ENCODE measurements at regions not wholly inside any gene's neighbourhood (a gene's known extent, or its start where the extent isn't known, plus 50 kb on each side); places are given as distances from the start of the nearest gene placed in this dataset.

DNA sequence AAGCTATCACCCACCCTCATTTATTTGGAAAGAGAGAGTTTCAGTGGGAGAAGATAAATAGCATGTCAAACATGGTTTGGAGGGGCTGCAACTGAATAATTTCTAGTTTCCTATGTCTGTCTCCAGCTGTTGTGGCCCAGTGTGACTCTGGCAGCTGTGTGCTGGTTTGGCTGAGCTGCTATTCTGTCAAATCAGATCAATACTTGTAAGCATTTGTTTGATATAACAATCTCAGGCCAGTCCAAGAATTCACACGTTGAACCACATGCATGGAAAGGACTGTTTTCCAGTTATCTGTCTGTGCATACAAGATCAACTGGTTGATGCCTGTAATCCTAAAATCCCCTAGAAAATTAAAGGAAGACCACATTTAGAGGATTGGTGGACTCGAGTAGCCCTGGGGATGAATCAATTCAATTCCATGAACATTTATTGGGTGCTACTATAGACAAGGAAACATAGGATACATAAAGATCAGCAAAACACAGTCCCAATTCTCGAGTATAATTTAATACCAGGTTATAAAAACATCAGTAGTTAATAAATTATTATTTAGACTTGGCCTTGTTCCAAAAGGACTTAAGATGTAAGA is 209.0 kb upstream of the PARD3B start:
- Histone ChIP-seq H3K27ac (no peak overlapping the region), H3K27me3 (no peaks in the 10 kb centered on the region)
- WGBS (ENCODE audit: insufficient coverage, low coverage, low lambda C conversion rate, missing lambda C conversion rate), result 35% methylated on average over 3 of the region's 3 CpGs

GRCh38 chr2:204337638-204338037 is 207.6 kb upstream of the PARD3B start:
- no peak overlapping the region for H3K27ac ChIP-seq
- no peak for TF ChIP-seq POLR2A (IDR thresholded peaks at IDR 0.05)
- TF ChIP-seq, protein P1, sequence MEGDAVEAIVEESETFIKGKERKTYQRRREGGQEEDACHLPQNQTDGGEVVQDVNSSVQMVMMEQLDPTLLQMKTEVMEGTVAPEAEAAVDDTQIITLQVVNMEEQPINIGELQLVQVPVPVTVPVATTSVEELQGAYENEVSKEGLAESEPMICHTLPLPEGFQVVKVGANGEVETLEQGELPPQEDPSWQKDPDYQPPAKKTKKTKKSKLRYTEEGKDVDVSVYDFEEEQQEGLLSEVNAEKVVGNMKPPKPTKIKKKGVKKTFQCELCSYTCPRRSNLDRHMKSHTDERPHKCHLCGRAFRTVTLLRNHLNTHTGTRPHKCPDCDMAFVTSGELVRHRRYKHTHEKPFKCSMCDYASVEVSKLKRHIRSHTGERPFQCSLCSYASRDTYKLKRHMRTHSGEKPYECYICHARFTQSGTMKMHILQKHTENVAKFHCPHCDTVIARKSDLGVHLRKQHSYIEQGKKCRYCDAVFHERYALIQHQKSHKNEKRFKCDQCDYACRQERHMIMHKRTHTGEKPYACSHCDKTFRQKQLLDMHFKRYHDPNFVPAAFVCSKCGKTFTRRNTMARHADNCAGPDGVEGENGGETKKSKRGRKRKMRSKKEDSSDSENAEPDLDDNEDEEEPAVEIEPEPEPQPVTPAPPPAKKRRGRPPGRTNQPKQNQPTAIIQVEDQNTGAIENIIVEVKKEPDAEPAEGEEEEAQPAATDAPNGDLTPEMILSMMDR (IDR thresholded peaks at IDR 0.05), result no peak
- H3K4me1 ChIP-seq, result peaks cover 0 to 4% (median 0%) of the 10 kb centered on the region in 4 donors
- 82% methylated on average over 1 of the region's 1 CpG for WGBS (ENCODE audit: insufficient coverage, low coverage, low lambda C conversion rate, missing lambda C conversion rate)
- no peaks in the 10 kb centered on the region for H3K27me3 ChIP-seq
- H3K36me3 ChIP-seq, result no peaks in the 10 kb centered on the region
- intact Hi-C loops (cut with DNase I), result no loop called here
- no peak overlapping the region for H3K4me3 ChIP-seq
- DNase-seq (no peak), ATAC-seq (no peak)
- no peaks in the 10 kb centered on the region for H3K9me3 ChIP-seq

More for the DNA sequence above, 209.0 kb upstream of the PARD3B start:
- Histone ChIP-seq H3K4me3 (no peak overlapping the region), H3K36me3 (no peaks in the 10 kb centered on the region), H3K4me1 (peaks cover 0 to 4% (median 0%) of the 10 kb centered on the region in 4 donors), H3K9me3 (no peaks in the 10 kb centered on the region)
- TF ChIP-seq POLR2A (IDR thresholded peaks at IDR 0.05), result no peak
- TF ChIP-seq, protein P1 (IDR thresholded peaks at IDR 0.05), result no peak
- peak in 1 of 4 donors; percentile 28 for ATAC-seq
- intact Hi-C loops (cut with DNase I), result no loop called here
- no peak for DNase-seq

DNA sequence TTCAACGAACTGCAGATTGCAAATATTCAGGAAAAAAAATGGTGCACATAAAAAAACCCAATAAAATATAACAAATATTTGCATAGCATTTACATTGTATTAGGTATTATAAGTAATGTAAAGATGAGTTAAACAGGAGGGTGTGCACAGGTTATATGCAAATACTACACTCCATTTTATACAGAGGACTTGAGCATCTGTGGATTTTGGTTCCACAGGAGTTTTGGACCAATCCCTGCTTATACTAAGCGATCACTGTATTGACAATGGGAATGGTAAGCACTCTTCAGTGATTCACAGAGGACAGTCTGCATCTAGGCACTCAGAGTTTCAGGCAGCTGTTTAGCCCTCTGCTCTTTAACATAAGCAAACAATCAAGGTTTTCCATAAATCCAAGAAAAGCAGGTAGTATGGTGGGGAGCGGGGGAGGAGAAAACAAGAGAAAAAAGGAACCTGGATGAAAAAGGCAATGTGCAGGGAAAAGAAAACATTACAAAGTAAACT is 206.0 kb upstream of the PARD3B start:
- WGBS (ENCODE audit: insufficient coverage, low coverage, low lambda C conversion rate, missing lambda C conversion rate), result 86% methylated on average over 3 of the region's 3 CpGs
- DNase-seq (no peak), ATAC-seq (no peak)
- Histone ChIP-seq H3K27ac (no peak overlapping the region), H3K9me3 (no peaks in the 10 kb centered on the region), H3K27me3 (no peaks in the 10 kb centered on the region), H3K4me3 (no peak overlapping the region), H3K4me1 (no peaks in the 10 kb centered on the region), H3K36me3 (no peaks in the 10 kb centered on the region)
- TF ChIP-seq, protein P1 (IDR thresholded peaks at IDR 0.05), result no peak
- no peak for TF ChIP-seq POLR2A (IDR thresholded peaks at IDR 0.05)
- intact Hi-C loops (cut with DNase I), result no loop called here

- WGBS (ENCODE audit: insufficient coverage, low coverage, low lambda C conversion rate, missing lambda C conversion rate), result 84% methylated on average over 2 of the region's 6 CpGs
- DNase-seq (no peak), ATAC-seq (no peak)
- H3K4me3 ChIP-seq, result no peak overlapping the region
- no peaks in the 10 kb centered on the region for H3K27me3 ChIP-seq
- TF ChIP-seq, protein P1 (IDR thresholded peaks at IDR 0.05), result no peak
- no peak for TF ChIP-seq POLR2A (IDR thresholded peaks at IDR 0.05)
- no peaks in the 10 kb centered on the region for H3K9me3 ChIP-seq
- H3K27ac ChIP-seq, result no peak overlapping the region
- no peaks in the 10 kb centered on the region for H3K4me1 ChIP-seq
- H3K36me3 ChIP-seq, result no peaks in the 10 kb centered on the region
- intact Hi-C loops (cut with DNase I), result no loop called here
Measured at GRCh38 chr2:204340511-204340910, 204.8 kb upstream of the PARD3B start.

All from right lobe of liver (tissue), 6 donors.